Stimulated activated CD4-positive, alpha-beta T cell treated with anti-CD3 and anti-CD28 coated beads, Interleukin-4, amount 100 ng/mL, for 24 hours (primary cell): ENCODE measurements at regions not wholly inside any gene's neighbourhood (a gene's known extent, or its start where the extent isn't known, plus 50 kb on each side); places are given as distances from the start of the nearest gene placed in this dataset.
"Not testable (repeated sequence)": the region's sequence is repeated elsewhere in the genome, so short reads cannot be mapped to it uniquely, and the experiment has no call there.

Experiments
- DNase-seq: peaks from one replicate; pipeline ENCODE4 v3.0.0-alpha.2; 2020

DNA sequence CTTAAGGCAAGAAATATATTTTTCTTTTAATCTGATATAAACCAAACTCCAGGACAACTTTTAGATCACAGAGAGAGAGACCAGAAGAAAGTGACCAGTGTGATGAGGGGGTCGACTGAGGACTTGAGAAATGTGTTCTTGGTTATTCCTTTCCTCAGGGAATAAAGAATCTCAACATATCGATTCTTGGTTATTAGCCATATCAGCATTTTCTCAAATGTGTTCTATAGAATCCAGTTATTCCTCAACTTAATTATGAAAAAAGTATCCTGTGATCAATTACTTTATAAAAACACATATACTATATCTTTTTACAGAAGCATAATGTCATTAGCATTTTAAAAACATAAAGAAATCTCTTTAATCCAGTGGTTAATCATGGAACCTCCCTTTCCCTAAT, 222.1 kb upstream of the FAM3C start:
- no peak for DNase-seq

GRCh38 chr7:121610243-121610642, 214.1 kb upstream of the FAM3C start:
- DNase-seq: no peak

DNA sequence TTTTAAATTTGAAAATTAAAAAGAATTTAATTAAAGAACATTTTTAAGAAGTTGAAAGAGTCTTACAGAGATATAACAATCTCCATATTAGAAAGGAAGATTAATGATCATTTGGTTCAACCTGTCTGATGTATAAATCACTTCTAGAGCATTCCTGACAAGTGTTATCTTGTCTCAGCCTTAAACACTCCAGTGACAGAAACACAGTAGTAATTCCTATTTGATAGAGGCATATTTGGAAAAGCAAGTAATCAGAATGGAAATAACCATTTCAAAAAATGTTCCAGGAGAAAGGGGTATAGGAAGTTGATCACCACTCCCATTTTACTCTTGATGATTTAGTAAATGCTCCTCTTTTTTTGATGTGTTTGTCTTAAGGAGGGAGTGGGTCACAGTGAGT, 213.1 kb upstream of the FAM3C start:
- no peak for DNase-seq

DNA sequence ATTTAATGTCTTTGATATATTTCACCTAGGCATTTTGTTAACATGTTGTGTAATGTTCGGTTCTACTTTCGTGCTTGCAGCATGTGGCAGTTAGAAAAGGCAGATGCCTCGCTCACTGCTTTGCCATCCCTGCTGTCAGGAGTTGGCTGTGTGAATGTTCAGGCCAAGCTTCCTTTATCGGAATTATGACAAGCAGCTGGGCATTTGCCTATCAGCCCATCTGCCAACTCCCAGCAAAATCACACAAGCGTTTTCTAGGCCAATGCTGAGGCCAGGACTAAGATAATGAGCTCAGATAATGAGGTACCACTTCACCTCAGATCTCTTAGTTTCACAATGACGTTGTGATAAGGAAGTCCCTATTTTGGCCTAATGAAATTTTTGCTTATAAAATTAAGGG, 212.7 kb upstream of the FAM3C start:
- no peak for DNase-seq

DNA sequence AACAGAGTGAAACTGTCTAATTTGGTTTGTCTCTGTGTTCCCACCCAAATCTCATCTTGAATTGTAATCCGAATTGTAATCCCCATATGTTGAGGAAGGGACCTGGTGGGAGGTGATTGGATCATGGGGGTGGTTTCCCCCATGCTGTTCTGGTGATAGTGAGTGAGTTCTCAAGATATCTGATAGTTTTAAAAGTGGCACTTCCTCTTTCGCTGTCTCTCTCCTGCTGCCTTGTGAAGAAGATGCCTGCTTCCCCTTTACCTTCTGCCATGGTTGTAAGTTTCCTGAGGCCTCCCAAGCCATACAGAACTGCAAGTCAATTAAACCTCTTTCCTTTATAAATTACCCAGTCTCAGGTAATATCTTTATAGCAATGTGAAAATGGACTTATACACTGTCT, 212.1 kb upstream of the FAM3C start:
- not testable (repeated sequence) for DNase-seq

DNA sequence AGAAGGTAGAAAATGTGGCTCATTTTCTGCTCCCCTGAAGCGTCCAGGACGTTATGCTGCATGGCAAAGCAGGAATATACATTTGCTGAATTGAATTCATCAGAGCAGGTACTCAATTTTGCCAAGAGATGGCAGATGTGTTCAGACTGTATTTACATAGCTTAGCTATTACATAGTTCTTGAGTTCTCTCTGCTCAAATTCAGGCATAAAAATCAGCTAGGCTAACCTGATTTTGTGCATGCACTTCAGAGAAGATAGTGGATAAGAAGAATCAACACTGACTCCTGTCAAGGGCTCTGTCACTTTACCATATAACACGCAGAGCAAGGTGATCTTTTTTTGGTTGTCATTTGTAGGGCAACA, 209.2 kb upstream of the FAM3C start:
- DNase-seq: no peak

DNA sequence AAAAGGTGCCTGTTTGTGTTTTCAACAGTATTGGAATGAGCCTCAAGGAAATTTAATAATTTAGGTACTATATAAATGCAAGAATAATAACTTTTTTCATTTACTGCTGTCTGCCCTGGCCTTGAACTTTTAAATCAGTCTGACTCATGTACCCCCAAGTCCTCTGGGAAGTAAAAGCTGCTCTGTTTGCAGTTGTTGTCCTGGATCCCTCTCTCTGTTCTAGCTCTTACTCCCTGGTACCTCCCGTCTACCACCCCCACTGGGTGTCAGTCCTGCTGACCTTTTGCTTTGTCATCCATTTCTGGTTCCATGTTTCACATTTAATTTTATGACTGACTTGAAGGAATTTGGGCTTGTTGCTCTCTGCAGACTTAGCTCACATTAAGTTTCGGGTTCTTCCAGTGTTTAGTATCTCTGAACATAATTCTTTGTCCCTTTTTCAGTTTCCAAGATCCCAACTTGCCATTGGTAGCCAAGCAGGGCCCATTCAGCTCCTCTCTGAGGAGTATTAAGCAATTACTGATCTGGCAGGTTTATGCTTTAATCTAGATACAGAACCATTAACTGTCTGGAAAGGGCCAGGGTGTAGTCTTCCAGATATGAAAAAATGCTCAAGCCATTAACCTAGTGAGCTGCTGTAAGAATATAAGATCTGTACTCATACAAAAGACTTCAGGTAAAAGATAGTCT, 208.7 kb upstream of the FAM3C start:
- no peak for DNase-seq

DNA sequence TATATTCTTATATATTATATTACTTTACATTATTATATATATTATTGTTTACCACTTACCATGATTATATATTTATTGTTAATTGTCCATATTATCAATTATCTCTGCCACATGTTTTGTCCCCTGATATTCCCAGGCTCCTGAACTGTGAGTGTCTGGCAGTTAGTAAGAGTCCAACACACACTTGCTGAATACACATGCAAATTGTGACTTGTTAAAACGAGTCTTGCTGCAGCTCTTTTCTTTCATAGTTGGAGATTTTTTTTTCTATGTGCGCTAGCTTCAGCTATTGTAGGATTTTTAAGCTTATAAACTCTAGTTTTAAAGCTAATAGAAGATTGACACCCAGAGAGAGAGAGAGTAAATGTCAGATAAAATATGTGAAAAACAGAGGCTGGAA, 207.8 kb upstream of the FAM3C start:
- DNase-seq: no peak

- DNase-seq: no peak
Measured at GRCh38 chr7:121599887-121600286, 203.8 kb upstream of the FAM3C start.

DNA sequence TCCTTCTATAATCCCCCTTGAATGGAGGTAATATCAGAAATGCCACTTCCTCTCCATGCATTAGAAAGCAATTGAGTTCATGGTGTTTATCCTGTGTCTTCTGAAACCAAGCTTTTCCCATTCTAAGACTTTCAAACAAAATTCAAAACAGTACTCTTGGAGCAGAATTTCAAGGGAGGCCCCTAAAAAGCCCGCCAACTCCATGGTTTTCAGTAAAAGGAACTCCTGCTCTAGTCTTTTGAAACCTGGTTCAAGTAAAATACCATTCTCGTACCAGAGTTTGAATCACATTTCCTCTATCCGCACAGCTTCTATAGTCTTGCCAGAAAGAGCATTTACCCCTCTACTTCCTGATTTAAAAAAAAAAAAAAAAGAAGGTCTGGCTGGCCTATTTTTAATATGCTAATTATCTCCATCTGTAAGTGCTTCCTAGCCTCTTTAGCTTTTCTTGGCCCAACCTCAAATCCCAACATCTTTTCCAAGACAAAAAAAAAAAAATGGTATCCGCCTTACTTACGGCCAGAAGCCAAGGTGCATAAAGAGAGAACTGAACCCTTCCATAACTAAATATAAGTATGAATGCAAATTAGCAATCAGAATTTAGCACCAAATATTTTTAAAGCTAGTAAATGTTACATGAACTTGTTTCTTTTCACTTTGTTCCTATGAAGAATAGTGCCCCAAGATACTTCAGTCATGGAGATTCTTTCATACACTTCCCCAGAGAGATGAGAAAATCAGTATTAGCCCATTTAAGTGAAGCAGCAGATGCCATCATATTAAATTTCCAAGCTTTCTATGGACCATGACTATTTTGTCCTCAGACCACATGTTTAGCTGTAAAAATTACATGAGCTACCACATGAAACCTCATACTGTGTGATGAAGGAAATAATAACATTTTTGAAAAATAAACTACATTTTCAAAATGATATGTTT, 199.9 kb upstream of the FAM3C start:
- DNase-seq: no peak

- no peak for DNase-seq
Measured at GRCh38 chr7:121591926-121592325, 195.8 kb upstream of the FAM3C start.

- DNase-seq: no peak
Measured at GRCh38 chr7:121587435-121587834, 191.3 kb upstream of the FAM3C start.

DNA sequence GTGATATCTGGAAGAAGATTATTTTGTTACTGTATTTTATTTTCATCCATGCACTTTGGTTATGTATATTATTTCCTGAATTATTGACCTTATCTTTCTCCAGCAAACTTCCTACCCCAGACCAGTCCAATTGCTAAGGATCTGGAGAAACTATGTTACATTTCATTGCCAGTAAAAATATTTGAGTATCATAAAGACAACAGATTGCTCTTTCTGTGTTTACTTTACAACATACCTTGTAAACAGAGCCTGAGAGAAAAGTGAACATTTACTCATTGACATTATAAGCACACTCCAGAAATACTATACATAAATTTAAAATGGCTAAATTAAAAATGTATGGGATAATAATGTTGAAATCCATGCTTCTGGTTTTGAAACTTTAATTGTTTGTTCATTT, 186.2 kb upstream of the FAM3C start:
- no peak for DNase-seq

- no peak for DNase-seq
Measured at GRCh38 chr7:121579639-121580038, 183.5 kb upstream of the FAM3C start.

DNA sequence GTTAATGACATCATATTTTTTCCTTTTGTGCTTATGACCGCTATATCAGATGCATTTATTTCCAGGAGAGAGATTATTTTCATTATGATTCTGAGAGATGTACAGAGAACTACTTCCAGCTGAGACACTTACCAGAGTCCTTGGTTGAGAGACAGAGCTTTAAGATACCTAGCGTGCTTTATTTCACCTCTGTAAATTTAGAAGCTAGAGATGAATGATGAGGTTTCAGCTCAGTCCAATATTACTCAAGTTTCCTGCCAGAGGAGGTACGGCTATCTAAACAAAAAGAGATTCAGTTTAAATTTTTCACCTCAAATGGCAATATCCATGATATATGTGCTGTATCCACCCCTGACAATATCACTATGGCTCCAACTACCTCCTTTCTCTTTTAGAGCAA, 182.6 kb upstream of the FAM3C start:
- DNase-seq: no peak

GRCh38 chr7:121576148-121576917, 180.2 kb upstream of the FAM3C start:
- DNase-seq: no peak

- no peak for DNase-seq
Measured at GRCh38 chr7:121575194-121575765, 179.2 kb upstream of the FAM3C start.

- no peak for DNase-seq
Measured at GRCh38 chr7:121574109-121574508, 178.0 kb upstream of the FAM3C start.

DNA sequence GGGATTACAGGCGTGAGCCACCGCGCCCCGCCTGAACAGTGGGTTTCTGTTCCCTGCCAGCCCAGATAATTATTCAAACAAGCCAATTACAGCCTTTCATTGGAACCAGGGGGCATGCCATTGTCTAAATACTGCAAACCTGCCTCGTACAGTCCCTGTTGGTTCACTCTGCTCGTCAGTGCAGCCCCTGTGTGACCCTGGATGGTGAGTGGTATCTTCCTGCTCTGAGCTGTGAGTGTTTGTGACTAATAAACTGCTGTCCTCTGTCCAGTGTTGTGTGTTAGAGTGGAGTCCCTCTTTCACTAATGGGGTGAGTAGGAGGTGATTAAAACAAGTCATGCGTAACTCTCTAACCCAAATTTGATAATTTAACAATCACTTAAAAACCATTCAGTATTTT, 176.5 kb upstream of the FAM3C start:
- no peak for DNase-seq

DNA sequence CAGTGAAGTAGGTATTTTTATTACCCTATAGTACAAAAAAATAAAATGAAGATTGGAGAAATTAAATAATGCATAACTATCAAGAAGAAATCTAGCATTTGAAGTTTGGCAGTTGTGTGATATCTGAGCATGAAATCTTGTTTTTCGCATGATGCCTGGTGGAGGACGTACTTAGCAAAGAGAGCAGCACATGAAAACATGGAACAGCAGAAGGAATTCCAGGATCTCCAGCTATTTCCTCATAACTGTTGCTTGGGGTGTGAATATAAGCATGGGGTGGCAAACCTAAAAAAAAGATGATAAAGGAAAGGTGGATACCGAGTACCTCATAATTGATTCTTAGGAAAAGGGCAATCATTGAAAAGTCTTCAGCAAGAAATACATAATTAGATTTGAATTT, 174.3 kb upstream of the FAM3C start:
- no peak for DNase-seq

GRCh38 chr7:121563177-121563576, 167.1 kb upstream of the FAM3C start:
- DNase-seq: no peak

DNA sequence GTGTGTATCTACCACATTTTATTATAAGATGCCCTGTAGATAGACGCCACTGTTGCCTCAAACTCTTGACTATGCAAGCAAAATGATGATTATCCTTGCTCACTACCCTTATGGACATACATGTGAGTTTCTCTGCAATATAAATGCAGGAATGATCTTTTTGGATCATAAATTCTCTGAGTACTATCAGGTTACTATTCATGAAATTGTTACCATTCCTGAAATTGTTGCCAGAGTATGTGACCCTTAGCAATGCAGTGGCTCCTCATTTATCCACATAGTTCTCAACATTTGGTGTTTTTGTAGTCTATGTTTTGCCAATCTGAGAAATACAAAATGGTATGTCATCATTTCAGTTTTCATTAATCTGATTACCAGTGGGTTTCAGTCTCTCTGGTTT, 166.2 kb upstream of the FAM3C start:
- DNase-seq: no peak

- no peak for DNase-seq
Measured at GRCh38 chr7:121561717-121562116, 165.6 kb upstream of the FAM3C start.
